ENCODE measurements at regions not wholly inside any gene's neighbourhood (a gene's known extent, or its start where the extent isn't known, plus 50 kb on each side); places are given as distances from the start of the nearest gene placed in this dataset.
"Not testable (repeated sequence)": the region's sequence is repeated elsewhere in the genome, so short reads cannot be mapped to it uniquely, and the experiment has no call there.

DNA sequence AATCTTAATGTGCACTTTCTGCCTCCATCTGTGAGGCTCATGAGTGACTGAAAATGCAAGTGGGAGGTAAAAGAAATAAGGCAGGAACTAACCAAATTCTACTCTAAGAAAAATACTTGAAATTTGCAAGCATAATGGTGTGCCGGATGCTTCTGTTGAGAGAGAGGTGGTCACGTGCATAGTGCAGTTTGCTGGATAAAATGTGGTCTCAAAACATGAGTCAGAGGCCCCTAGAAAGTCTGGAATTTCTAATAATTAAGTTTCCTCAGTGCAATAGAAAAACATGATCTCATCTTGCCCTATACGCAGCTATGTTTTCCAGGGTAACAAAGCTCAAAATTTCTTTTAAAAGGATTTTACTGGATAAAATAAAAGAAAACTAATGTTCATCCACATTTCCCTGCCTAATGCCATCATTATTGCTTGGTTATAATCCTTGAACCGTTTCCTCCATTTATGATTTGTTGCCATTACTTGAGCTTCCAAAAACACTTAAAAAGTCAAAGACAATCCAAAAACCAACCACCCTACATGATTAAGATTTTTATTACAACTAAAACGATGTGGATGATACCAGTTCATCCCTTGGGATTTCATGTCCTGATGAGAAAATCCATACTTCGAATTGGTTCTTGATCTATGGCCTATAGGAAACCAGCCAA lies 351.7 kb upstream of the ARID1B start:
- Mint-ChIP-seq H3K36me3 (peaks cover 3% of the 10 kb centered on the region), H3K9me3 (peaks cover 4% of the 10 kb centered on the region), H3K4me1 (peaks cover 35% of the 10 kb centered on the region), H3K27me3 (peaks cover 4% of the 10 kb centered on the region), H3K4me3 (no peak overlapping the region), H3K27ac (no peak overlapping the region)
- CTCF ChIA-PET, result no interaction called here
- DNase-seq, result no peak

GRCh38 chr6:156423829-156424228 lies 353.3 kb upstream of the ARID1B start:
- H3K36me3 Mint-ChIP-seq, result peaks cover 3% of the 10 kb centered on the region
- H3K27me3 Mint-ChIP-seq, result peaks cover 4% of the 10 kb centered on the region
- peak overlapping the region; percentile 86 for H3K27ac Mint-ChIP-seq
- H3K4me1 Mint-ChIP-seq, result peaks cover 35% of the 10 kb centered on the region
- CTCF ChIA-PET, result no interaction called here
- no peak overlapping the region for H3K4me3 Mint-ChIP-seq
- H3K9me3 Mint-ChIP-seq, result peaks cover 4% of the 10 kb centered on the region
- peak; percentile 71 for DNase-seq

DNA sequence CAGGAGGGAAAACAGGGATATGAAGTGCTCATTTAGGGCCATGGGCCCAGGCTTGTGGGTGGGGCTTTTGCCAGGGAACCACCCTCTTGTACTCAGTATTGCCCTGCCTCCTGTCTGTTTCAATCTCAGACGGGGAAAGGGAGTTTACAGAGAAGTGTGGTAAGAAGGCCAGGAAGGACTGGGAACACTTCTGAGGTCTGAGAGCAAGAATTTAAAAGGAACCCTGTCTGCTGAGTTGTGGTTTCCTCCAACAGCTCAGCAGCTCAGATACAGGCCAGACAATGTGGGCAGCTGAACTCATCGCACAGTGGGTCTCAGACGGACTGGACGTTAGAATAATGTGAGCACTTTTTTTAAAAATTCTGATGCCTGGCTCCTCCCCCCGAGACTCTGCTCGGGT lies 354.1 kb upstream of the ARID1B start:
- H3K27ac Mint-ChIP-seq, result peak overlapping the region; percentile 86
- CTCF ChIA-PET, result interaction anchor here (0.7 kb wide), 1 partner anchor 112 kb away, joined by 3 read pairs; no protein-coding TSS in a partner anchor

DNA sequence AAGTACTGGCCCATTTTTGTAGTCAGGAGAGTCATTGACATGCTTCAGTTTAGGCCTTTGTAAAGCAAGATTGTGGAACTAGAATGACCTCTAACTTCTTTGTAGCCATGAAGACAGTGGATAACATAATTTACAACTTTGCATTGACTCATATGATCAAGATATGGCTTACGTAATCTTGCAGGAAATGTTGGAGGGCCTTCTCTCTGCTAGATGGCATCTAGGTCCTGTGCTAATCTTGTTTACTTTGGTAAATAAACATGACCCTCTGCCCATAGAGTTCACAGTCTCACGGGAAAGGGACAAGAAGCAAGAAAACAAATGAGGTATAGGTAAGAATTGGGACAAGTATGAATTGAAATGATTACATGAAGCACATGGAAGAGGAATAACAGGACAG lies 355.2 kb upstream of the ARID1B start:
- Mint-ChIP-seq H3K4me1 (peaks cover 35% of the 10 kb centered on the region), H3K36me3 (peaks cover 3% of the 10 kb centered on the region), H3K27me3 (peaks cover 3% of the 10 kb centered on the region), H3K9me3 (peaks cover 4% of the 10 kb centered on the region), H3K27ac (peak overlapping the region; percentile 20), H3K4me3 (no peak overlapping the region)
- no peak for DNase-seq
- CTCF ChIA-PET, result no interaction called here

More for the DNA sequence above, 354.1 kb upstream of the ARID1B start:
- peaks cover 35% of the 10 kb centered on the region for H3K4me1 Mint-ChIP-seq
- peaks cover 3% of the 10 kb centered on the region for H3K36me3 Mint-ChIP-seq
- H3K4me3 Mint-ChIP-seq, result no peak overlapping the region
- peaks cover 4% of the 10 kb centered on the region for H3K27me3 Mint-ChIP-seq
- H3K9me3 Mint-ChIP-seq, result peaks cover 4% of the 10 kb centered on the region
- peak; percentile 21 for DNase-seq

DNA sequence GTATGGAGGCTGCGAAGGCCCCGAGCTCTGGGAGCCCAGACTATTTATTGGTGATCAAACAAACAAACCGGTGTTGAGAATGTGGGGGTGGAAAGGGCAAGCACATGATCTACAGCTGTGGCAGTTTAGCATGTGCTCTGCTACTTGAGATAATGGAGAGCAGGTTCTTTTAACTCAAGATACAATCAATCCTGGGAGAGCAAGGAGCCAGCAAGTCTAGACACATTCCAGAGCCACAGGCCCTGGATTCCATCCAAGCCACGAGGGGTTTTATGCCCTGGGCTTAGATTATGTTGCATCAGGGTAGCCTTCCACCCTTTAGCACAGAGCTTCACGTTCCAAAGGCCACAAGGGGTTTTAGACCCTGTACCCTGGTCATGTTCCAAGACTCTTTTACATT lies 355.9 kb upstream of the ARID1B start:
- H3K4me1 Mint-ChIP-seq, result peaks cover 35% of the 10 kb centered on the region
- H3K27me3 Mint-ChIP-seq, H3K27ac Mint-ChIP-seq, H3K9me3 Mint-ChIP-seq, DNase-seq, H3K36me3 Mint-ChIP-seq, CTCF ChIA-PET, H3K4me3 Mint-ChIP-seq: not testable (repeated sequence)

- H3K4me1 Mint-ChIP-seq, result peaks cover 35% of the 10 kb centered on the region
- CTCF ChIA-PET, result no interaction called here
- no peaks in the 10 kb centered on the region for H3K27me3 Mint-ChIP-seq
- peaks cover 3% of the 10 kb centered on the region for H3K36me3 Mint-ChIP-seq
- H3K9me3 Mint-ChIP-seq, result peaks cover 4% of the 10 kb centered on the region
- no peak overlapping the region for H3K4me3 Mint-ChIP-seq
- DNase-seq, result no peak
- H3K27ac Mint-ChIP-seq, result no peak overlapping the region
These were observed 356.8 kb upstream of the ARID1B start for GRCh38 chr6:156420172-156420993.

DNA sequence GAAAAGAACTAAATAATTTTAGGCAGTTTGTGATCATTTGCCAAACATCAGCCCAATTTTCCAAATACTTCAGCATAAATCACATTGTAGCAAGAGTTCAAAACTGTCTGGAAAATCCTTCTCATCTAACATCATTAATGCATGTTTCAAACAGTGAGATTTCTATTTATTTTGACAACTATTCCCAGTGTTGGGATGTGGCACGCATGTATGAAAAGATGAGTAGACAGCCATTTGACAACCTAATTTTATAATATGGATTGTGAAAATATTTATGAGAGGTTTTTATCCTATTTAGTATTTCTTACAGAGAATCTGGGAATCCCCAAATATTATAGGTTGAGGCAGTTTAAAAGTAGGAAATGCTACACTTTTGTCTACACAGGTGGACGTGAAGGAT lies 357.6 kb upstream of the ARID1B start:
- Mint-ChIP-seq H3K36me3 (peaks cover 3% of the 10 kb centered on the region), H3K27ac (no peak overlapping the region), H3K4me1 (peaks cover 27% of the 10 kb centered on the region), H3K9me3 (peaks cover 4% of the 10 kb centered on the region), H3K4me3 (no peak overlapping the region), H3K27me3 (no peaks in the 10 kb centered on the region)
- CTCF ChIA-PET, result no interaction called here
- no peak for DNase-seq

DNA sequence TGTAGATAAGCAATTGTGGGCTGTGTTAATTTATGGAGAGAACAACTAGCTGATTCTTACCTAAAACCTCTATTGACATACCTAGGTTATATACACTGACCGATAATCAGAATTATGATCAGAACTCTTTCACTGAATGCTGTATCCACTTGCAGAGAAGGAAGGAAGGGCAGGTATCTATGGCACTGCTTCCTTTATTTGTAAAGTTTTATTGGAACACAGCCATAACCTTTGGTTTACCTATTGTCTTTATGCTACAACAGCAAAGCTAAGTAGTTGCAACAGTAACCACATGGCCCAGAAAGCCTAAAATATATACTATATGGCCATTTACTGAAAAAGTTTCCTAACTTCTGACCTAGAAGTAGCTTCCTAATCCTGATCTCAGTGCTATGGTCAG lies 358.9 kb upstream of the ARID1B start:
- Mint-ChIP-seq H3K36me3 (no peaks in the 10 kb centered on the region), H3K27ac (no peak overlapping the region), H3K9me3 (peaks cover 4% of the 10 kb centered on the region), H3K4me1 (peaks cover 14% of the 10 kb centered on the region), H3K4me3 (no peak overlapping the region), H3K27me3 (no peaks in the 10 kb centered on the region)
- CTCF ChIA-PET, result no interaction called here
- no peak for DNase-seq

- Mint-ChIP-seq H3K4me3 (no peak overlapping the region), H3K9me3 (peaks cover 2% of the 10 kb centered on the region), H3K27me3 (no peaks in the 10 kb centered on the region), H3K27ac (no peak overlapping the region), H3K4me1 (no peaks in the 10 kb centered on the region), H3K36me3 (no peaks in the 10 kb centered on the region)
- CTCF ChIA-PET, result no interaction called here
- DNase-seq, result no peak
These were observed 360.8 kb upstream of the ARID1B start for GRCh38 chr6:156416391-156416790.

GRCh38 chr6:156413154-156413553 lies 364.0 kb upstream of the ARID1B start:
- H3K9me3 Mint-ChIP-seq, result no peaks in the 10 kb centered on the region
- no peaks in the 10 kb centered on the region for H3K36me3 Mint-ChIP-seq
- no peak overlapping the region for H3K27ac Mint-ChIP-seq
- no peaks in the 10 kb centered on the region for H3K4me1 Mint-ChIP-seq
- CTCF ChIA-PET, result no interaction called here
- H3K27me3 Mint-ChIP-seq, result no peaks in the 10 kb centered on the region
- DNase-seq, result no peak
- H3K4me3 Mint-ChIP-seq, result no peak overlapping the region

- H3K4me1 Mint-ChIP-seq, result no peaks in the 10 kb centered on the region
- DNase-seq, result no peak
- H3K9me3 Mint-ChIP-seq, result no peaks in the 10 kb centered on the region
- no peaks in the 10 kb centered on the region for H3K36me3 Mint-ChIP-seq
- no peaks in the 10 kb centered on the region for H3K27me3 Mint-ChIP-seq
- CTCF ChIA-PET, result no interaction called here
- H3K27ac Mint-ChIP-seq, result no peak overlapping the region
- no peak overlapping the region for H3K4me3 Mint-ChIP-seq
These were observed 366.5 kb upstream of the ARID1B start for GRCh38 chr6:156410649-156411048.

DNA sequence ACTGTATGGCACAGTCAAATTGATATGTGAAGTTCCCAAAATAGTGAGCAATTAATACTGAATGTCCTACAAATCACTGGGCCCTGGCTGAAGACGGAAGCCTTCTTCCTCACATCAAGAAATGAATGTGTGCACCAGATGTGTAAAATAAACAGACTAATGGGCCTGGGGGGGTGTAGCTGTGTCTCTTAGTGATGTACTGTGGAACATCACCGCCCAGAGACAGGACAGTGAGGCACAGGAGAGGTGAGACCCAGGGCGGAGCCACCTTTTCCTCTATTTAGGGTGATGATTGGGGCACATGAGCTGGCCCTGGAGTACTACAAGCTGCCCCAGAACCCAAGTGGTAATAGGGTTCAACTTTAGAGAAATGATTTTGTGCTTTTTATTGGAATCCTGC lies 368.5 kb upstream of the ARID1B start:
- Mint-ChIP-seq H3K36me3 (no peaks in the 10 kb centered on the region), H3K27me3 (no peaks in the 10 kb centered on the region), H3K4me3 (no peak overlapping the region), H3K27ac (no peak overlapping the region), H3K9me3 (no peaks in the 10 kb centered on the region), H3K4me1 (no peaks in the 10 kb centered on the region)
- DNase-seq, result no peak
- CTCF ChIA-PET, result no interaction called here

DNA sequence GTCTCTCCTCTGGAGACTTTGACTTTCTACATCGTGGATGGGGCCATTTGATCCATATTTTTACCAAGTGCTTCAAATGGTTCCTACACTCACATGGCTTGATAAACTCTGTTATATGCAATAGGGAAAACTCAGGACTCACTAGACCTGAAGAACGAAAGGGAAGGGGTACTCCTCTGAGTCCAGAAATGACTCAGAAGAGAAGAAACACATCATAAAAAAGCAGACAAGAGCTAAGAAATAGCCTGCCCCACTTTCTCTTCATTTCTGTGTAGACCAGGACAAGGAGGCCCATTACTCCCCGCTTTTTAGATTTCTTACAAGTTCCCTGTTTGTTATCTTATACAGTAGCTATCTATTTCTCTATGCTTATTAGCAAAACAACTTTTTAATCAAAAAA lies 369.8 kb upstream of the ARID1B start:
- Mint-ChIP-seq H3K27me3 (no peaks in the 10 kb centered on the region), H3K27ac (no peak overlapping the region), H3K9me3 (no peaks in the 10 kb centered on the region), H3K4me3 (no peak overlapping the region), H3K36me3 (no peaks in the 10 kb centered on the region), H3K4me1 (no peaks in the 10 kb centered on the region)
- CTCF ChIA-PET, result no interaction called here
- DNase-seq, result no peak

GRCh38 chr6:156406688-156407087 lies 370.5 kb upstream of the ARID1B start:
- H3K36me3 Mint-ChIP-seq, result no peaks in the 10 kb centered on the region
- CTCF ChIA-PET, result no interaction called here
- no peaks in the 10 kb centered on the region for H3K27me3 Mint-ChIP-seq
- peaks cover 3% of the 10 kb centered on the region for H3K9me3 Mint-ChIP-seq
- no peaks in the 10 kb centered on the region for H3K4me1 Mint-ChIP-seq
- H3K27ac Mint-ChIP-seq, result no peak overlapping the region
- H3K4me3 Mint-ChIP-seq, result no peak overlapping the region
- DNase-seq, result no peak

DNA sequence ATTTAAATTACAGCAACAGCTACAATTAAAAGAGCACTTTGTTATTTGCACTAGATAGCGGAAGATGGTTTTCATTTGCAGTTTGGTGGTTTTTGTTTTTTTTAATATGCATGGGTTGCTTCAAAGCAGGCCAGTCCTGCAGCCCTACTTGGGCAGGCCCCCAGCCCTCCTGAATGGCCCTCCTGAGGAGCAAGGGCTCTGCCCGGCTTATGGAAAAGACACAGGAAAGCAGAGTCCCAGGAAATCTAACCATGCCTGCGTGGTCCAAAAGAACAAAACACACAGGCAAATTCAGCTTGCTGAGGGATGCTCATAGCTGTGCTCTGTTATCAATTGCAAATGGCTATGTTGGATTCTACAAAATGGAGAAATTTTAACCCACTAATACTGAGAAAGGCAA lies 371.1 kb upstream of the ARID1B start:
- H3K27ac Mint-ChIP-seq, result no peak overlapping the region
- CTCF ChIA-PET, result interaction anchor here (0.7 kb wide), 1 partner anchor 810 kb away, joined by 3 read pairs; no protein-coding TSS in a partner anchor
- H3K36me3 Mint-ChIP-seq, result no peaks in the 10 kb centered on the region
- no peak for DNase-seq
- no peaks in the 10 kb centered on the region for H3K4me1 Mint-ChIP-seq
- no peak overlapping the region for H3K4me3 Mint-ChIP-seq
- H3K9me3 Mint-ChIP-seq, result peaks cover 6% of the 10 kb centered on the region
- peaks cover 2% of the 10 kb centered on the region for H3K27me3 Mint-ChIP-seq
